ENCODE measurements at regions not wholly inside any gene's neighbourhood (a gene's known extent, or its start where the extent isn't known, plus 50 kb on each side); places are given as distances from the start of the nearest gene placed in this dataset.

DNA sequence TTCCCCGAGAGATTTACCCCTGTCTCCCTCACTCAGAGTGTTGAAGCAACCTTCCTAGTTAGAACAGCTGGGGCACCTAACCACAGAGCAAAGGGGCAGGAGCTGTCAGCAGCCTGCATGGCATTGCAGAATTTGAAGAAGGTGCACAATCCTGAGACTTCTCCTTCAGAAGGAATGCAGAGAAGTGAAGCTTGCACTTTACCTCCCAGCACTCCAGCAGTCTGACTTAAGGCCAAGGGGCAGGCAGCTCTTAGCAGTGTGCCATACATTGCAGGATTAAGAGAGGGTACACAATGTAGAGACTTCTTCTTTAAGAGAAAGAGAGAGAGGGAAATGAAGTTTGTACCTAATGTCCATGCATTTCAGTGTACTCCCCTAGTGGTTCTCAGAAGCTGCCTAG lies 236.0 kb upstream of the FBXL7 start:
- H3K79me2 ChIP-seq (ENCODE audit: insufficient read depth): no peaks in the 10 kb centered on the region
- ChIA-PET CTCF (no interaction called here), POLR2A (no interaction called here)
- H3K4me2 ChIP-seq: no peak overlapping the region
- H3K9me3 ChIP-seq: no peaks in the 10 kb centered on the region
- no peak overlapping the region for H3K27ac ChIP-seq (ENCODE audit: low read depth in 2 of 2, low read length in 1 of 2)
- no peak overlapping the region for H3K9ac ChIP-seq
- H3K4me1 ChIP-seq (ENCODE audit: control insufficient read depth in 1 of 2, insufficient read depth in 2 of 2, low read depth in 1 of 2, low read length in 1 of 2): peaks cover 0 to 11% of the 10 kb centered on the region in 2 experiments; a peak in 2 of 4 replicates
- TF ChIP-seq MEF2A (IDR thresholded peaks at IDR 0.05; ENCODE audit: borderline replicate concordance, low read depth) (no peak), FOSL2 (IDR thresholded peaks at IDR 0.05; ENCODE audit: borderline replicate concordance, low read depth) (no peak), EZH2phosphoT487 (IDR thresholded peaks at IDR 0.05; ENCODE audit: borderline replicate concordance, low read depth) (no peak), ELF1 (IDR thresholded peaks at IDR 0.05) (no peak), SMC3 (IDR thresholded peaks at IDR 0.05; ENCODE audit: low read depth, low read length) (no peak), TAF1 (IDR thresholded peaks at IDR 0.05; ENCODE audit: borderline replicate concordance, low read depth, low read length) (no peak)
- TF ChIP-seq, protein P1, sequence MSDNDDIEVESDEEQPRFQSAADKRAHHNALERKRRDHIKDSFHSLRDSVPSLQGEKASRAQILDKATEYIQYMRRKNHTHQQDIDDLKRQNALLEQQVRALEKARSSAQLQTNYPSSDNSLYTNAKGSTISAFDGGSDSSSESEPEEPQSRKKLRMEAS (IDR thresholded peaks at IDR 0.05; ENCODE audit: low read depth): no peak
- DNase-seq: no peak
- no peaks in the 10 kb centered on the region for H3F3A ChIP-seq (replicated peaks; ENCODE audit: insufficient read depth)
- no peaks in the 10 kb centered on the region for H4K20me1 ChIP-seq (ENCODE audit: insufficient read depth)
- H3K9me2 ChIP-seq: no peaks in the 10 kb centered on the region
- no peak overlapping the region for H3K4me3 ChIP-seq (ENCODE audit: low read depth in 2 of 2, low read length in 1 of 2)
- no peaks in the 10 kb centered on the region for H3K27me3 ChIP-seq (ENCODE audit: insufficient read depth)
- H3K36me3 ChIP-seq (replicated peaks in 1 of 2; ENCODE audit: control insufficient read depth in 1 of 2, insufficient read depth in 2 of 2, low read length in 1 of 2): no peaks in the 10 kb centered on the region
- 44% methylated on average over 1 of the region's 1 CpG for WGBS (ENCODE audit: low lambda C conversion rate)
- H2AFZ ChIP-seq (ENCODE audit: low read depth): no peak overlapping the region

DNA sequence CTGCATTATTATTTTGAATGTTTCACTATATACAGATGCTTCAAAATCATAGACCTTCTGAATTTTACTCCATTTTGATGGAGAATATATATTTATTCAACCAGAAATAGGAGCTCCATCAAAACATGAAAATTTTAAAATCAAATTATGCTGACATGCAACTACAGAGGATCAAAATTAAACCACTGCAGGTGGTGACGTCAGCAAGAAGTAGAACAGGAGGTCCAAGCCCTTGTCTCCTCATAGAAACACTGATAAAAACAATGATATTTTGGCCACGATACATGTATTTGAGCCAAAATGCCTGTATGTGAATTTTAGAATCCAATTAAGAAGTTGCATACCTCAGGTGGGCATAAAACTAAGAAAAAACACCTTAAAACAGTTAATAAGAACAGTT lies 236.6 kb upstream of the FBXL7 start:
- ChIA-PET POLR2A (no interaction called here), CTCF (no interaction called here)
- Histone ChIP-seq H4K20me1 (ENCODE audit: insufficient read depth) (no peaks in the 10 kb centered on the region), H3F3A (replicated peaks; ENCODE audit: insufficient read depth) (no peaks in the 10 kb centered on the region), H2AFZ (ENCODE audit: low read depth) (no peak overlapping the region), H3K4me3 (ENCODE audit: low read depth in 2 of 2, low read length in 1 of 2) (no peak overlapping the region), H3K79me2 (ENCODE audit: insufficient read depth) (no peaks in the 10 kb centered on the region), H3K36me3 (replicated peaks in 1 of 2; ENCODE audit: control insufficient read depth in 1 of 2, insufficient read depth in 2 of 2, low read length in 1 of 2) (no peaks in the 10 kb centered on the region), H3K4me1 (ENCODE audit: control insufficient read depth in 1 of 2, insufficient read depth in 2 of 2, low read depth in 1 of 2, low read length in 1 of 2) (peaks cover 0 to 11% of the 10 kb centered on the region in 2 experiments; a peak in 2 of 4 replicates), H3K27ac (ENCODE audit: low read depth in 2 of 2, low read length in 1 of 2) (no peak overlapping the region), H3K9ac (no peak overlapping the region), H3K9me2 (no peaks in the 10 kb centered on the region), H3K9me3 (no peaks in the 10 kb centered on the region), H3K4me2 (no peak overlapping the region), H3K27me3 (ENCODE audit: insufficient read depth) (no peaks in the 10 kb centered on the region)
- DNase-seq: no peak
- TF ChIP-seq TCF12 (IDR thresholded peaks at IDR 0.05) (no peak), GABPA (IDR thresholded peaks at IDR 0.05; ENCODE audit: low read depth) (no peak), GATA2 (CRISPR knock-in tag; IDR thresholded peaks at IDR 0.05) (no peak), PBX3 (IDR thresholded peaks at IDR 0.05) (no peak), TEAD4 (IDR thresholded peaks at IDR 0.05; ENCODE audit: borderline replicate concordance, insufficient read depth) (no peak)
- TF ChIP-seq, protein P2, sequence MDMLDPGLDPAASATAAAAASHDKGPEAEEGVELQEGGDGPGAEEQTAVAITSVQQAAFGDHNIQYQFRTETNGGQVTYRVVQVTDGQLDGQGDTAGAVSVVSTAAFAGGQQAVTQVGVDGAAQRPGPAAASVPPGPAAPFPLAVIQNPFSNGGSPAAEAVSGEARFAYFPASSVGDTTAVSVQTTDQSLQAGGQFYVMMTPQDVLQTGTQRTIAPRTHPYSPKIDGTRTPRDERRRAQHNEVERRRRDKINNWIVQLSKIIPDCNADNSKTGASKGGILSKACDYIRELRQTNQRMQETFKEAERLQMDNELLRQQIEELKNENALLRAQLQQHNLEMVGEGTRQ (IDR thresholded peaks at IDR 0.05; ENCODE audit: borderline replicate concordance, low read depth, low read length): no peak
- 16% methylated on average over 2 of the region's 2 CpGs for WGBS (ENCODE audit: low lambda C conversion rate)

All from SK-N-SH (cell line).